SK-N-MC (cell line): ENCODE measurements at regions not wholly inside any gene's neighbourhood (a gene's known extent, or its start where the extent isn't known, plus 50 kb on each side); places are given as distances from the start of the nearest gene placed in this dataset.

Source experiments
- EZH2 ChIP-seq: fragments of 200-600 bp; sonication (generic); IDR thresholded peaks from one replicate; pipeline ENCODE4 v1.6.1; 2017; ENCODE audit warnings: antibody characterized with exemption
- FOXP2 ChIP-seq: optimal IDR thresholded peaks from 2 replicates; pipeline ENCODE3; 2011; ENCODE audit warnings: mild to moderate bottlenecking, moderate library complexity; ENCODE audit not compliant: insufficient read depth; ENCODE audit errors: extremely low read length, control extremely low read depth
- POLR2AphosphoS5 ChIP-seq: IDR thresholded peaks from 2 replicates; pipeline ENCODE4 v1.6.1; 2012; ENCODE audit warnings: mild to moderate bottlenecking, low read depth, low read length, borderline replicate concordance

DNA sequence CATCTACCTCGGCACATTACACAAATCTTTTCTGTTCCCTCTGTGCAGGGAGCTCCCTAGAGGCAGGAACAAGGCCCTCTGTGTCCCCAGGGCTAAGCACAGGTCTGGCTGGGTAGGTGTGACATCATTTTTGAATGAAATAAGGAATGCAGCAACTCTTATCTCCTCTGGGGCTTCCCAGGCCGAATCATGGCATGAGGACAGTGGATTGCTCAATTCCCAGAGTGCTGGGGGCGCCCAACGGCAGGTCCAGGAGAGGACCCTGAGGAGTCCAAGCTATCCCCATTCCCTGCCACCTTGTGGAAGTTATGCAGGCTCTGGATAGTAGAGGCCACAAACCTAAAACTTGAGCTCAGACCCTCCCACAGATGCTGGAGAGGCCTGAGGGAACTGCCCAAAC lies 158.0 kb upstream of the RAB6C start:
- no peak for TF ChIP-seq EZH2
- no peak for TF ChIP-seq POLR2AphosphoS5
- TF ChIP-seq FOXP2, result no peak
